ENCODE measurements at regions not wholly inside any gene's neighbourhood (a gene's known extent, or its start where the extent isn't known, plus 50 kb on each side); places are given as distances from the start of the nearest gene placed in this dataset.

DNA sequence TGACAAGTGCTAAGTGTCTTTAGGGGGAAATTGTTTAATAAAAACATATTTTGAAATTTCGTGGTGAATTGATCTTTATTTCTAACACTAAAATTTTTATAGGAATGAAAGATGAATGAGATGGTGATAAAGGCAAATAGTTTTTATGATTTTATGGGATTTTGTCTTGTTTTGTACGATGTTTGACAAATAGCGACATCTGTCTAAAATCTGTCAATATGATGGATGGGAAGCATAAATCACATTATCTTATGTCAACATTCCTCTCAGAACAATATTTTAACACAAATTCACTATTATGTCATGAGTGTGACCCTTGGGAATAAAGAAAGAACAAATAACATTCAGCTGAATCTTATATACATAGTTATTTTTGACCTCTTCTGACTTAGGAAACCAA, 852.0 kb upstream of the CDH6 start:
- in situ Hi-C loops (cut with HindIII; ENCODE audit: low pct_ligation_motif_present, low sequenced_read_pairs): no loop called here
- no peaks in the 10 kb centered on the region for H3K36me3 ChIP-seq (replicated peaks)
- DNase-seq: no peak
- H3K4me3 ChIP-seq (ENCODE audit: low read depth, low read length): no peak overlapping the region
- TF ChIP-seq, protein P1, sequence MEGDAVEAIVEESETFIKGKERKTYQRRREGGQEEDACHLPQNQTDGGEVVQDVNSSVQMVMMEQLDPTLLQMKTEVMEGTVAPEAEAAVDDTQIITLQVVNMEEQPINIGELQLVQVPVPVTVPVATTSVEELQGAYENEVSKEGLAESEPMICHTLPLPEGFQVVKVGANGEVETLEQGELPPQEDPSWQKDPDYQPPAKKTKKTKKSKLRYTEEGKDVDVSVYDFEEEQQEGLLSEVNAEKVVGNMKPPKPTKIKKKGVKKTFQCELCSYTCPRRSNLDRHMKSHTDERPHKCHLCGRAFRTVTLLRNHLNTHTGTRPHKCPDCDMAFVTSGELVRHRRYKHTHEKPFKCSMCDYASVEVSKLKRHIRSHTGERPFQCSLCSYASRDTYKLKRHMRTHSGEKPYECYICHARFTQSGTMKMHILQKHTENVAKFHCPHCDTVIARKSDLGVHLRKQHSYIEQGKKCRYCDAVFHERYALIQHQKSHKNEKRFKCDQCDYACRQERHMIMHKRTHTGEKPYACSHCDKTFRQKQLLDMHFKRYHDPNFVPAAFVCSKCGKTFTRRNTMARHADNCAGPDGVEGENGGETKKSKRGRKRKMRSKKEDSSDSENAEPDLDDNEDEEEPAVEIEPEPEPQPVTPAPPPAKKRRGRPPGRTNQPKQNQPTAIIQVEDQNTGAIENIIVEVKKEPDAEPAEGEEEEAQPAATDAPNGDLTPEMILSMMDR (IDR thresholded peaks at IDR 0.05; ENCODE audit: low read depth, low read length, missing control alignments): no peak
- no peak overlapping the region for H3K27ac ChIP-seq
- no peaks in the 10 kb centered on the region for H3K27me3 ChIP-seq (replicated peaks)

DNA sequence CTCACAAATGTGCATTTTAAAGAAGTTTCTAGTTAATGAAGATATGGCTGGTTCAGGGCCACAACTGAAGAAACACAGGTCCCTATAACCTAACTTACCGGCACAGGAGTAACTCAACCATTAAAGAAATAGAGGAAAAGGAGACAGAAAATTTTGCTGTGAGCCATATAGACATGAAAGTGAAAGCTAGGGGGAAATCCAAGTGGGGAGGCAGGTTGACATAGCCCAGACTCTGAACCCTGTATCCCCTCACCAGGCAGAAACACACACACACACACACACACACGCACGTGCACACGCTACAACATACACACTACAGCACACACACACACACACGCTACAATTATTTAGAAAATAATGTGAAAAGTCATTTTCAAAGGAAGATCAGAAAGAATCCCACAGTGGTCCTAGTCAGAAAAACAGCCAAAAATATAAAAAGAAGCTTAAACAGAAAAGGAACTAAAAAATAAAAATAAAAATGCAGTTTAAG, 856.4 kb upstream of the CDH6 start:
- TF ChIP-seq, protein P1 (IDR thresholded peaks at IDR 0.05; ENCODE audit: low read depth, low read length, missing control alignments): no peak
- no peaks in the 10 kb centered on the region for H3K27me3 ChIP-seq (replicated peaks)
- in situ Hi-C loops (cut with HindIII; ENCODE audit: low pct_ligation_motif_present, low sequenced_read_pairs): no loop called here

DNA sequence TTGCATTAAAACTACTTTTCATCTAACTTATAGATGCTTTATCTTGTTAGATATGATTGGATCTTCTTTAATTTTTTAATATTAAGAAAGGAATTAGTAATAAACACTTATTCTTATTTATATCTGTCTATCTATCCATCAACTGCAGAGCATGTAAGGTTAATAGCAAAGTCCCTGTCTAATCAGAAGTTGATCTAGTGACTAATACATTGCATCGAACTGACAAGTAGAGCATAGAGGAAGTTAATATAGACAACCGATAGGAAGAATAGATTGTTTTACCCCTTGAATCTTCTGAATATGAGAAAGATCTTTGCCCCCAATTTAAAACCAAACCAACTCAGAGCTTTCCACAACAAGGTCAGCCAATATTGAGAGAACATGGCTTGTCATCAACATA, 862.0 kb upstream of the CDH6 start:
- in situ Hi-C loops (cut with HindIII; ENCODE audit: low pct_ligation_motif_present, low sequenced_read_pairs): no loop called here
- TF ChIP-seq, protein P1 (IDR thresholded peaks at IDR 0.05; ENCODE audit: low read depth, low read length, missing control alignments): no peak
- Histone ChIP-seq H3K27ac (no peak overlapping the region), H3K4me3 (ENCODE audit: low read depth, low read length) (no peak overlapping the region), H3K27me3 (replicated peaks) (no peaks in the 10 kb centered on the region), H3K36me3 (replicated peaks) (no peaks in the 10 kb centered on the region)
- no peak for DNase-seq

More for the DNA sequence above, 856.4 kb upstream of the CDH6 start:
- Histone ChIP-seq H3K27ac (no peak overlapping the region), H3K4me3 (ENCODE audit: low read depth, low read length) (no peak overlapping the region), H3K36me3 (replicated peaks) (no peaks in the 10 kb centered on the region)
- no peak for DNase-seq

DNA sequence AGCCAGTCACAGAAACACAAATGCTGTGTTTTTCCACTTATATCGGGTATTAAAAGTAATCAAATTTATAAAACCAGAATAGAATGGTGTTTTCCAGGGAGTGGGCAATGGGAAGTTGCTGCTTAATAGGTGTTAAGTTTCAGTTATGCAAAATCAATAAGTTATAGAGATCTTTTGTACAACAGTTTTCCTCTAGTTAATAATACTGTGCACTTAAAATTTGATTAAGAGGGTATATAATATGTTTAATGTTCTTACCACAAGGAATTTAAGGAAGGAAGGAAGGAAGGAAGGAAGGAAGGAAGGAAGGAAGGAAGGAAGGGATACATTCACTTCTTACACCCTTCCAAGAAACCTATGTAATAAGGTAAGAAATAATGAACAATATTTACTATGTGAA, 867.7 kb upstream of the CDH6 start:
- TF ChIP-seq, protein P1 (IDR thresholded peaks at IDR 0.05; ENCODE audit: low read depth, low read length, missing control alignments): no peak
- DNase-seq: no peak
- Histone ChIP-seq H3K36me3 (replicated peaks) (no peaks in the 10 kb centered on the region), H3K4me3 (ENCODE audit: low read depth, low read length) (no peak overlapping the region), H3K27ac (no peak overlapping the region), H3K27me3 (replicated peaks) (no peaks in the 10 kb centered on the region)
- in situ Hi-C loops (cut with HindIII; ENCODE audit: low pct_ligation_motif_present, low sequenced_read_pairs): no loop called here

DNA sequence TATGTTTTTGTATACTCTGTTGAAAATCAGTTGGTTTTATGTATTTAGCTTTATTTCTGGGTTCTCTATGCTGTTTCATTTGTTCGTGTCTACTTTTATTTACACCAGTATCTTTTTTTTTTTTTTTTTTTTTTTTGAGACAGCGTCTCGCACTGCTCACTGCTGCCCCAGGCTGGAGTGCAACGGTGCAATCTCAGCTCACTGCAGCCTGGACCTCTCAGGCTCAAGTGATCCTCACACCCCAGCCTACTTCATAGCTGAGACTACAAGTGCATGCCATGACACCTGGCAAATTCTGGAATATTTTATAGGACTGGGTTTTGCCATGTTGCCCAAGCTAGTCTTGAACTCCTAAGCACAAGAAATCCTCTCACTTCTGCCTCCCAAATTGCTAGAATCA, 869.4 kb upstream of the CDH6 start:
- in situ Hi-C loops (cut with HindIII; ENCODE audit: low pct_ligation_motif_present, low sequenced_read_pairs): no loop called here
- DNase-seq: no peak

DNA sequence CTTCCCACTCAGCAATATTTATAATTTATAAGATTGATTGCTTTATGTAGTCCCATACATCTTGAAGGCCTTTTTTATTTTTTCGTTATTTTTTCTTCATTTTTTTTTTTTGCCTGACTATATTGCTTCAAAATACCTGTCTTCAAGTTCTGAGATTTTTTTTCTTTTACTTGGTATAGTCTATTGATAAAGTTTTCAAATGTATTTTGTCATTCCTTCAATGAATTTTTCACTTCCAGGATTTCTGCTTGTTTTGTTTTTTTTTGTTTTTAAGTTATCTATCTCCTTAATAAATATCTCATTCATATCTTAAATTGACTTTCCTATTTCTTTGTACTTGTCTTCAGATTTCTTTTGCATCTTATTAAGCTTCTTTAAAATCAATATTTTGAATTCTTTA, 905.6 kb upstream of the CDH6 start:
- in situ Hi-C loops (cut with HindIII; ENCODE audit: low pct_ligation_motif_present, low sequenced_read_pairs): no loop called here
- H3K27me3 ChIP-seq (replicated peaks): no peaks in the 10 kb centered on the region
- H3K36me3 ChIP-seq (replicated peaks): no peaks in the 10 kb centered on the region
- no peak for DNase-seq
- no peak overlapping the region for H3K27ac ChIP-seq
- H3K4me3 ChIP-seq (ENCODE audit: low read depth, low read length): no peak overlapping the region
- TF ChIP-seq, protein P1 (IDR thresholded peaks at IDR 0.05; ENCODE audit: low read depth, low read length, missing control alignments): no peak

More for the DNA sequence above, 869.4 kb upstream of the CDH6 start:
- Histone ChIP-seq H3K4me3 (ENCODE audit: low read depth, low read length) (no peak overlapping the region), H3K27ac (no peak overlapping the region), H3K36me3 (replicated peaks) (no peaks in the 10 kb centered on the region), H3K27me3 (replicated peaks) (no peaks in the 10 kb centered on the region)
- TF ChIP-seq, protein P1 (IDR thresholded peaks at IDR 0.05; ENCODE audit: low read depth, low read length, missing control alignments): no peak

All from brain microvascular endothelial cell (primary cell).